GM19043 (cell line): ENCODE measurements at regions not wholly inside any gene's neighbourhood (a gene's known extent, or its start where the extent isn't known, plus 50 kb on each side); places are given as distances from the start of the nearest gene placed in this dataset.

ENCODE experiments used
- ATAC-seq: cut with Tn5 transposase; IDR thresholded peaks from one replicate; pipeline ENCODE4 v1.9.1; 2021; ENCODE audit warnings: low read depth; ENCODE audit not compliant: unreplicated experiment

DNA sequence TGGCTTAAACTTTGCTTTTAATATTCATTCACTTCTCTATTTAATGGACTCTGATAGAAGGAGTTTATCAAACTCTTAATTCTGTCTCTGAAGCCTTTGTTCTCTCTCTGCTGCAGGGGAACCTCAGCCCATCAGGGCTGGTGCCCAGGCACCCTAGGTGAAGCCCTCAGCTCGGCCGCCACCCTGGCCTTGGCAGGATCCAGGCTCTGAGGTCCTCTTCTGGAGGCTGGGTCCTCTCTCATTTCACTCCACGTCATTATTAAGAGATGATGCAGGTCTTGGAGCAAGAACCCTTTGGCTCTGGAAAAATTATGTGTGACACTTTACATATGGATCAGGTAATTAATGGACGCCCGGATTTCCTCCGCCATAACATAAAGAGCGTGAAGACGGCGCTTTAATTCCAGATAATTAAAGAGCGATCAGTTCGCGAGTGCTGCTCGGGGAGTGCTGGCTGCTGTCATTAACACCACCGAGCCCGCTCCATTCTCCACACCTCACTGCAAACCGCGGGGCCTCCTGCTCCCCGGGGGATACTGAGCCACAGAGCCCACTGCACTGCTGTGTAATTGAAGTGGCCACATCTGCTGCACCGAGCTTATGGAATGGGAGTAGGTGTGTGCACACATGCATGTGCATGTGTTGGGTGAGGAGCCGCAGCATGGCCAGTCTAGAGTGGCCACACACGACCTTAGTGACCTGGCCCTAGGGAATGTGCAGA, 259.4 kb upstream of the TNRC6C start:
- ATAC-seq, result no peak

- ATAC-seq, result no peak
These were observed 258.2 kb upstream of the TNRC6C start for GRCh38 chr17:77700165-77700881.

- no peak for ATAC-seq
These were observed 256.5 kb upstream of the TNRC6C start for GRCh38 chr17:77701996-77702395.

GRCh38 chr17:77704048-77704815, 254.3 kb upstream of the TNRC6C start:
- ATAC-seq, result no peak

- no peak for ATAC-seq
These were observed 251.6 kb upstream of the TNRC6C start for GRCh38 chr17:77706938-77707337.

DNA sequence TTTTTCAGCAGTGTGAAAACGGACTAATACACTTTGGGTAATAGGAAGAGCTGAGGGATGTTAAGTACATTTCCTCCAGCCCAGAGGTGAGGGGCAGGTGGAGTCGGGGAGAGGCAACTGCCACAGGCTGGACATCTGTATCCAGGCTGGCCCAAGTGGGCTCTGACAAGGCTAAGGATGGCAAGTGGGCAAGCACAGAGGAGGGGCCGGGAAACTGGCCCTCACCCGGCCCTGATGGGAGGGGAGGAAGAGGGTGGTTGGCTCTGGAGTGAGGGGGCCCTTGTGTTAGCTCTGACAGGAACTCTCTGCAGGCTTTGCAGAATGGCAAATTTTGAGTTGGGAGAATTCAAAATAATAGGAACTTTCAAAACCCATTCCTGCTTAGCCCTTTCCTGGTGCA, 251.0 kb upstream of the TNRC6C start:
- ATAC-seq, result no peak

- ATAC-seq, result no peak
These were observed 250.5 kb upstream of the TNRC6C start for GRCh38 chr17:77708049-77708448.

DNA sequence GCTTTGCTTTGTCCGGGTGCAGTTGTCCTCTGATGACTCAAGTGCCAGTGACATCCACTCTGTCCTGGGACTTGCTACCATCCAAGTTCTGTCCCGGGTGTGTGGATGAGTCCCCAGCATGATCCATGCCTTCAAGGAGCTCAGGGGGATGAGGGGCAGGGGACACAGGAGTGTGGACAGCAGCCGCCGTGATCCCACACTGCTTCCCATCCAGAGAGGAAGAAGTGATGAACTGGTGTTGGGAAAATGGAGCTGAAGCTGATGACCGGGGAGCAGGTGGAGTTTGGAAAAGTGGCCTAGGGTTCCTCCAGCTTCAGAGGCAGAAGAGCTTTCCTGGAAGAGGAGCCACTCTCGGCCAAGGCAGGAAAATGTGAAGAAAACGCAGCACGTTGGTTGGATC, 249.6 kb upstream of the TNRC6C start:
- ATAC-seq, result no peak

DNA sequence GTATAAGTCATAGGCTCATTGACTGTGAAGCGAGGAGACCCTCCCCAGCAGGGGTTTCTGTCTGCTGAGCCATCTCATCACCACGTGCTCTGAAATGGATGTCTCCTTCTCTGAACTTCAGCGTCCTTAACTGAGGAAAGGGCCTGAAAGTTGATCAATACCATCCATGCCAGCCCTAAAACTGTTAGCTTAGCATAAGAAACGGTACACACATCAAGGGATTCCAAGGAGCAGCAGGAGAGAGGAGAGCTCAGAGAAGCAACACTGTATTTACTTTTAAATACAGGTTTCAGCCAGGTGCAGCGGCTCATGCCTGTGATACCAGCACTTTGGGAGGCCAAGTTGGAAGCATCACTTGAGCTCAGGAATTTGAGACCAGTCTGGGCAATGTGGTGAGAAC, 248.9 kb upstream of the TNRC6C start:
- ATAC-seq, result no peak

DNA sequence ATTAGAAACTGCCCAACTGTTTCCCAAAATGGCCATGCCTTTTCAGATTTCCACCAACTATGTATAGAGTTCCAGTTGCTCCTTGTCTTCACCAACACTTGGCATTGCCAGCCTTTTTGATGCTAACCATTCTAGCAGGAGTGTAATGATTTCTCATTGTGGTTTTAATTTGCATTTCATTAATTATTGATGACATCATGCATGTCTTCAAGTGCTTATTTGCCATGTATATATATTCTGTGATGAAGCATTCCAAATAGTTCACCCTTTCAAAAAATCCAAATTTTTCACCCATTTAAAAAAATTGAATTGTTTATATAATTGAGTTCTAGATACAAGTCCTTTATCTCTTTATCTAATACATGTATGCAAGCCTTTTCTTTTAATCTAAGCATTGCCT, 245.9 kb upstream of the TNRC6C start:
- no peak for ATAC-seq

- no peak for ATAC-seq
These were observed 242.1 kb upstream of the TNRC6C start for GRCh38 chr17:77716289-77716926.

- no peak for ATAC-seq
These were observed 240.4 kb upstream of the TNRC6C start for GRCh38 chr17:77717941-77718668.

DNA sequence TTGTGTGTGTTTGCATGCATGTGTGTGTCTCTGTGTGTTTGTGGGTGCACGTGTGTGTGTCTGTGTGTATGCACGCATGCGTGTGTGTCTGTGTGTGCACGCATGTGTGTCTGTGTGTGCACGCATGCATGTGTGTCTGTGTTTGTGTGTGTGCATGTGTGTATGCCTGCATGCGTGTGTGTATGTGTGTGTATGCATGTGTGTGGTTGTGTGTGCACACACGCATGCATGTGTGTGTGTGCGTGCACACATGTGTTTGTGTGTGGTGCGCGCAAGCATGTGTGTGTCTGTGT, 239.9 kb upstream of the TNRC6C start:
- ATAC-seq, result no peak

DNA sequence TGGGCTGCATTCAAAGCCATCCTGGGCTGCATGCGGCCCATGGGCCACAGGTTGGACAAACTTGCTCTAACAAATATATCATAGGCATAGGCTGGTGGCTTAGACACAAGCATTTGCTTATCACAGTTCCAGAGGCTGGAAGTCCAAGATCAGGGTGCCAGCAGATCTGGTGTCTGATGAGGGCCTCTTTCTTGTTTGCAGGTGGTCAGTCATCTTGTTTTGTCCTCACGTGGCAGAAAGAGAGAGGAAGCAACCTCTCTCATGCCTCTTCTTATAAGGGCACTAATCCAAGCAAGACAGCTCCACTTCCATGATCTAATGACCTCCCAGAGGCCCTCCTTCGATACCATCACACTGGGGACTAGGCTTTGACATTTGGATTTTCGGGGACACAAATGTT, 238.7 kb upstream of the TNRC6C start:
- no peak for ATAC-seq

- no peak for ATAC-seq
These were observed 237.3 kb upstream of the TNRC6C start for GRCh38 chr17:77720946-77721845.

DNA sequence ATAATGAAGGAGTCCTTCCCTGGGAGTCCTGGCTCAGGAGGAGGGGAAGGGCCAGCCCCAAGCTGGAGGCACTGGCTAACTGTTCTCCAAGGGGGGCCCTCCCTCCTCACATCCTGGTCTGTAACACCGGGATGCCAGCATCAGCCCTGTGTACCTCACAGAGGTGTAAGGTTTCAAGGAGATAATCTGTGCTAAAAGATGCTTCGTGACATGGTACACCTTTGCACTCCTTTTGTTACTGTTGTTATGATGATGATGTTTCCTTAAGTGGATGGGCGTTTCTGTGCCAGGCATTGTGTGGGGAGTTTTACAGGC, 236.7 kb upstream of the TNRC6C start:
- ATAC-seq, result no peak

GRCh38 chr17:77722366-77722765, 236.1 kb upstream of the TNRC6C start:
- ATAC-seq, result no peak

GRCh38 chr17:77723071-77723908, 235.2 kb upstream of the TNRC6C start:
- ATAC-seq, result no peak
